OCI-LY7 (cell line): ENCODE measurements at regions not wholly inside any gene's neighbourhood (a gene's known extent, or its start where the extent isn't known, plus 50 kb on each side); places are given as distances from the start of the nearest gene placed in this dataset.

Experiments used
- small RNA-seq: library from RNA; depleted of rRNA; stranded (forward); fragments of <200 nt; gene quantifications from one replicate; pipeline ENCODE3, GENCODE V24; 2014

Small RNA genes lying in the stretch of these regions (small RNA-seq; reads per million reads assigned to genes)
- 7.4 reads per million, percentile 94 among the genes with 10 or more reads in this experiment for gene RNA5SP19
